Ishikawa (cell line): ENCODE measurements at regions not wholly inside any gene's neighbourhood (a gene's known extent, or its start where the extent isn't known, plus 50 kb on each side); places are given as distances from the start of the nearest gene placed in this dataset.

ENCODE experiments used
- CEBPB ChIP-seq: IDR thresholded peaks from 2 replicates; pipeline ENCODE4 v1.6.1; 2012
- RAD21 ChIP-seq: IDR thresholded peaks from 2 replicates; pipeline ENCODE4 v1.6.1; 2012; ENCODE audit warnings: low read depth
- TAF1 ChIP-seq: IDR thresholded peaks from 2 replicates; pipeline ENCODE4 v1.6.1; 2012; ENCODE audit warnings: low read depth, mild to moderate bottlenecking
- TF ChIP-seq, protein P1 (sequence below): IDR thresholded peaks from 2 replicates; pipeline ENCODE4 v1.6.1; 2012; ENCODE audit warnings: low read depth, mild to moderate bottlenecking
- TF ChIP-seq, protein P2 (sequence below): IDR thresholded peaks from 2 replicates; pipeline ENCODE4 v1.6.1; 2012
- TF ChIP-seq, protein P3 (sequence below): IDR thresholded peaks from 2 replicates; pipeline ENCODE4 v1.6.1; 2012

DNA sequence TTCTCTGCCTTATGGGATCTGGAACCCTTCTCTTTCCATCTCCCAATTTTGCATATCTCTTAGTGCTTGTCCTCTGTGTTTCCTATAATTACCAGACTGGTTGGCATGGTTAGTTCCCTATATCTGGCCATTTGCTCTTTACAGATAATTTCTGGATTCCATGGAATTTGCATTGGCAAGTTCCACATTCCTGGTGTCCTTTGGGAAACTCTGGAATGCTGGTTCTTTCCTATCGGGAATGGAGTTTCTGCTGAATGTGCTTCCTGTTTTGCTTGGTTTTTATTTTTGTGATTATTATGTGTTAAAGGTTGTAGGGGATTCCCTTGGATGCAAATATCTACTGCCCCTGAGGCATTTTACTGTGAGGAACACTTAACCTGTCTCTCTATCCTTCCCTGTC lies 193.0 kb upstream of the BTG1 start:
- TF ChIP-seq, protein P1, sequence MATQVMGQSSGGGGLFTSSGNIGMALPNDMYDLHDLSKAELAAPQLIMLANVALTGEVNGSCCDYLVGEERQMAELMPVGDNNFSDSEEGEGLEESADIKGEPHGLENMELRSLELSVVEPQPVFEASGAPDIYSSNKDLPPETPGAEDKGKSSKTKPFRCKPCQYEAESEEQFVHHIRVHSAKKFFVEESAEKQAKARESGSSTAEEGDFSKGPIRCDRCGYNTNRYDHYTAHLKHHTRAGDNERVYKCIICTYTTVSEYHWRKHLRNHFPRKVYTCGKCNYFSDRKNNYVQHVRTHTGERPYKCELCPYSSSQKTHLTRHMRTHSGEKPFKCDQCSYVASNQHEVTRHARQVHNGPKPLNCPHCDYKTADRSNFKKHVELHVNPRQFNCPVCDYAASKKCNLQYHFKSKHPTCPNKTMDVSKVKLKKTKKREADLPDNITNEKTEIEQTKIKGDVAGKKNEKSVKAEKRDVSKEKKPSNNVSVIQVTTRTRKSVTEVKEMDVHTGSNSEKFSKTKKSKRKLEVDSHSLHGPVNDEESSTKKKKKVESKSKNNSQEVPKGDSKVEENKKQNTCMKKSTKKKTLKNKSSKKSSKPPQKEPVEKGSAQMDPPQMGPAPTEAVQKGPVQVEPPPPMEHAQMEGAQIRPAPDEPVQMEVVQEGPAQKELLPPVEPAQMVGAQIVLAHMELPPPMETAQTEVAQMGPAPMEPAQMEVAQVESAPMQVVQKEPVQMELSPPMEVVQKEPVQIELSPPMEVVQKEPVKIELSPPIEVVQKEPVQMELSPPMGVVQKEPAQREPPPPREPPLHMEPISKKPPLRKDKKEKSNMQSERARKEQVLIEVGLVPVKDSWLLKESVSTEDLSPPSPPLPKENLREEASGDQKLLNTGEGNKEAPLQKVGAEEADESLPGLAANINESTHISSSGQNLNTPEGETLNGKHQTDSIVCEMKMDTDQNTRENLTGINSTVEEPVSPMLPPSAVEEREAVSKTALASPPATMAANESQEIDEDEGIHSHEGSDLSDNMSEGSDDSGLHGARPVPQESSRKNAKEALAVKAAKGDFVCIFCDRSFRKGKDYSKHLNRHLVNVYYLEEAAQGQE, result no peak
- TF ChIP-seq, protein P2, sequence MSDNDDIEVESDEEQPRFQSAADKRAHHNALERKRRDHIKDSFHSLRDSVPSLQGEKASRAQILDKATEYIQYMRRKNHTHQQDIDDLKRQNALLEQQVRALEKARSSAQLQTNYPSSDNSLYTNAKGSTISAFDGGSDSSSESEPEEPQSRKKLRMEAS, result no peak
- no peak for TF ChIP-seq RAD21
- no peak for TF ChIP-seq CEBPB
- no peak for TF ChIP-seq TAF1
- TF ChIP-seq, protein P3, sequence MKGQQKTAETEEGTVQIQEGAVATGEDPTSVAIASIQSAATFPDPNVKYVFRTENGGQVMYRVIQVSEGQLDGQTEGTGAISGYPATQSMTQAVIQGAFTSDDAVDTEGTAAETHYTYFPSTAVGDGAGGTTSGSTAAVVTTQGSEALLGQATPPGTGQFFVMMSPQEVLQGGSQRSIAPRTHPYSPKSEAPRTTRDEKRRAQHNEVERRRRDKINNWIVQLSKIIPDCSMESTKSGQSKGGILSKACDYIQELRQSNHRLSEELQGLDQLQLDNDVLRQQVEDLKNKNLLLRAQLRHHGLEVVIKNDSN, result no peak
